GM18511 (cell line): ENCODE measurements at regions not wholly inside any gene's neighbourhood (a gene's known extent, or its start where the extent isn't known, plus 50 kb on each side); places are given as distances from the start of the nearest gene placed in this dataset.
"Not testable (repeated sequence)": the region's sequence is repeated elsewhere in the genome, so short reads cannot be mapped to it uniquely, and the experiment has no call there.

Experiments used
- ATAC-seq: cut with Tn5 transposase; IDR thresholded peaks from one replicate; pipeline ENCODE4 v1.9.1; 2021; ENCODE audit warnings: mild to moderate bottlenecking, moderate library complexity; ENCODE audit not compliant: unreplicated experiment

DNA sequence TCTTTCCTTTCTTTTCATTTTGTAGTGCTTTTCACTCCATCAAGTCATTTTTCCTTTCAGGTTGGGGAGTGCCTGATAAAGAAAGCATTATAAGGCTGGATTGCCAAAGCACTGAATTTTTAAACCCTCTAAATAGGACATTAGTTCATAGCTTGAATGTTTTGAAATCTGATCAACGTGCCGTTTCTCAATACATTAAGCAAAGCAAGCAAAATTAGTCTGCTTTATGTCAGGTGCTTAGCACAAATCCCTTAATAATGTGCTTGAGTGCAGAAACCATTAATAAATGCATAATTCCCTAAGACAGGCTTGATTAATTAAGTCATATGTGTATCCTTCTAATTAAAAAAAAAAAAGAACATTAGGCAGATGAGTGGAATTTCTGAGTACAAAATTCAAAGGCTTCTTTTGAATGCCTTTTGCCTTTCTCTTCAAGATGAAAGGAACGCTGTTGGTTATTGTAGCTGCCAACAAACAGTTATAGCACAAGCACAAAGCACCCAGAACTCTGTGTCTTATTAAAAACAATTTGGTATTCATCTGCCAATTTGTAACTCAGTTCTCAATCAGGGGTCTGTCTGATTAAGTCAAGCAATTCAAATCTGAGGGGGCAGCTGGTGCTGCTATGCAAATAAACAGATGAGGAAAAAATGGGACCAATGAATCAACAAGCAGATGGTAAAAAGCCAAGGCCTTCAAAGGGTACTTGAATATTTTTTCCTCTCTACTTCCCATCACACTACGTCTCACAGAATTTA, 233.7 kb downstream of the TLE1 start:
- ATAC-seq: no peak

DNA sequence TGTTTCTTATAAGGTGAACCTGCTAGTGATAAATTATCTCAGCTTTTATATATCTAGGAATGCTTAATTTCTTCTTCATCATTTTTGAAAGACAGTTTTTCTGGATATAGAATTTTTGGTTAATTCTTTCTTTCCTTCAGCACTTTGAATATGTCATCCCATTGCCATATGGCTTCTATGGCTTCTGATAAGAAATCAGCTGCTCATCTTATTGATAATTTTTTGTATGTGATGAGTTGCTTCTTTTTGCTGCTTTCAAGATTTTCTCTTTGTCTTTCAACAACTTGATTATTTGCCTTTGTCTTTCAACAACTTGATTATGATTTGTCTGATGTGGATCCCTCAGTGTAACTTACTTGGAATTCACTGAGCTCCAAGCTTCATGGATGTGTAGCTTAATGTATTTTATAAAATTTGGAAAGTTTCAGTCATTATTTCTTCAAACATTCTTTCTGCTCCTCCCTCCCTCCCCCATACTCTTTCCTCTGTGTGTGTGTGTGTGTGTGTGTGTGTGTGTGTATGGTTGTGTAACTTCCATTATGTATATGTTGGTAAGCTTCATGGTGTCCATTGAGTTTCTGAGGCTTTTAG, 243.9 kb downstream of the TLE1 start:
- ATAC-seq: no peak

DNA sequence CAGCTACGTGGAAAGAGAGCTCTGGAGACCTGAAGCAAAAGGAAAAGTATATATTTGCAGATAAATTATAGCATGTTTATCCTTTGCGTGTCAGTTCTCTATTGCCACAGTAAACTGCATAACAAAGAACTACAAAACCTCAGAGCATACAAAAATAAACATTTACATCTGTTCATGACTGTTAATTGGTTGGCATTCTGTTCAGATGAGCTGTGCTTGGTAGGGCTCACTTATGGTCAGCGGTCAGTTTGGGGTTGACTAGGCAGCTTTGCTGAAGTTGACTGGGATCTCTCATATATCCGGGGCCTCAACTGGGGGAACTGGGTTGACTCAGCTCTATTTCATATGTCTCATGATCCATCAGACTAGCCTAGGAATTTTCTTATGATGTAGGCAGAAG, 257.7 kb downstream of the TLE1 start:
- ATAC-seq: no peak

DNA sequence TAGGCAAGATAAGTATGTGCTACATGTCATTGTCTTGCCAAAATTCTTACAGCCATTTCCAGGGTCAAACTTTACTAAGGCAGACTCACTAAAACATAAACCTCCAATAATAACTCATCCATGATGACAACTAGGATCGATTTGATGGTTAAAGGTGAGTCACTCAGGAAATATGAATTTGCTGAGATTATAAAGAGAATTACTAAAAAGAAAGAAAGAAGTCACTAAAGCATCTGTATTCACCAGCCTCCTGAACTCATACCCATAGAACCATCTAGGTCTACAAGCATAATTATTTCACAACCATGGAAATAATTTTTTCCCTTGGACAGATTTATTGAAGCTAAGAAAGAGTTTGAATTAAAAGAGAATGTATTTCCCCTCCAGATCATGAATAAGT, 258.6 kb downstream of the TLE1 start:
- ATAC-seq: no peak

DNA sequence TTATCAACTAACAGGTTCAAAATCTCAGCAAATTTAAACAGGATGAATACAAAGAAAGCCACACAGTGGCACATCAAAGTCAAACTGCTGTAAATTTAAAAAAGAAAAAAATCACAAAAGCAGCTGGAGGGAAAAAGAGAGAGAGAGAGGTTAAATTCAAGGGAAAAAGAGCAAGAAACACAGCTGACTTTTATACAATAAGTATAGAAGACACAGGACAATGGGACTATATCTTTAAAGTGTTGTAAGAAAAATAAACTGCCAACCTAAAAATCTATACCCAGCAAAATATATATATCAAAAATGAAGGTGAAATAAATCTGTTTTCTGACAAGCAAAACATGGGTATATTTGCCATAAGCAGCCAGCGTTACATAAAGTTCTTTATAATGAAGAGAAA, 261.5 kb downstream of the TLE1 start:
- no peak for ATAC-seq

DNA sequence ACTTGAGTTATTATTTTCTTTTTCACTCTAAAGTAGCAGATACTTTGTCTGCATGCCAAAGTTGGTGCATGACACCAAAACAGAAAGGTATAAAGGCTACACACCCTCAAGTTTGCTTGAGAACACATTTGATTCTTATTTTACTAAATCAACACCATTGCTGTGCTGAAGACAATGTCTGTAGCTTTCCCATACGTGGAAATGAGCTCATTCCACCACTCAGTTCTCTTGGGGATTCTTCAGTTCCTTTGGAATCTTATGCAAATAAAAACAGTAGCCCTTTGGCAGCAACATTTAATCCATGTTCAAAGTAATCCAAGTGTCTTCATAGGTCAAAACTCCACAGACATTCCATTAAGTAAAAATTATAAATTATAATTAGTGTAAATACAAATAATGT, 264.9 kb downstream of the TLE1 start:
- no peak for ATAC-seq

DNA sequence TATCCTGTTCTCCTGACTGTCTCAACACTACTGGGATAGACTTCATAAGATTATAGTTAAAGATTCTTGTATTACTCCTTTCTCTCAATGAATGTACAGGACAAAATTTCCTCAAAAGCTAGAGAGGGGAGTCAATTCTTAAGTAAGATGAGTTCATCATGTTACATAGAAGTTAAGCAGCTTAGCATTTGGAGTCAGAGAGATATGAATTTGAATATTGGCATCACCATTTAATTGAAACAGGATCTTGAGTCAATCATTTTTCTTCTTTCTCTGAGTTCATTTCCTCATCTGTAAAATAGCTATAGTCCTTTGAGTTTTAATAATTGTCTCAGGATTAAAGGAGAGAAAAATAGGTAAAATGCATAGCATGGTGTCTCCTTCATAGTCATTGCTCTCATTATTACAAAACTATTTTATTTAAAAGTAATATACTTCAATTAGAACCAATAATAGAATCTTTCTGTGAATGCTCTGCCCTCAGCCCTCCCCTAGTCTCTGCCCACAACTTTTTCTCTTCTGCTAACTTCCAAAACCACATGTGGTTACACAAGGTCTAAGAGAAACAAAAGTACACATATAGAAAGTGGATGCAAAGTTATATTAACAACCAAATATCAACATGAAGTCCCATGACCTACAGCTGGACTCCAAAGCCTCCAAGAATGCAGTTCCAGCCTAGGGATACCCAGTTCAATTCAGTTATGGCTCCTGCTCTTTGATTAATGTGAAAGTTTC, 265.6 kb downstream of the TLE1 start:
- no peak for ATAC-seq

DNA sequence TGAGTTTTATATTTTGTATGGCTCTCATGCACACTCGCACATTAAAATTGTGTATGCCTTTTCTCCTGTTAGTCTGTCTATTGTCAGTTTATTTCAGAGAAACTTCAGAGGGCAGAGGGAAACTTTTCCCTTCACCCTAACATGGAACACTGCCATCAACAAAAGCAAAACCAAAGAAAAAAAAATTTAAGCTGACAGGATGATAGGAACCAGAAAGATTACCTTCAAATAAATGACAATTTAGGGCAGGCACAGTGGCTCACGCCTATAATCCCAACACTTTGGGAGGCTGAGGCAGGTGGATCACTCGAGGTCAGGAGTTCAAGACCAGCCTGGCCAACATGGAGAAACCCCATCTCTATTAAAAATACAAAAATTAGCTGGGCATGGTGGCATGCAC, 268.3 kb downstream of the TLE1 start:
- ATAC-seq: not testable (repeated sequence)

DNA sequence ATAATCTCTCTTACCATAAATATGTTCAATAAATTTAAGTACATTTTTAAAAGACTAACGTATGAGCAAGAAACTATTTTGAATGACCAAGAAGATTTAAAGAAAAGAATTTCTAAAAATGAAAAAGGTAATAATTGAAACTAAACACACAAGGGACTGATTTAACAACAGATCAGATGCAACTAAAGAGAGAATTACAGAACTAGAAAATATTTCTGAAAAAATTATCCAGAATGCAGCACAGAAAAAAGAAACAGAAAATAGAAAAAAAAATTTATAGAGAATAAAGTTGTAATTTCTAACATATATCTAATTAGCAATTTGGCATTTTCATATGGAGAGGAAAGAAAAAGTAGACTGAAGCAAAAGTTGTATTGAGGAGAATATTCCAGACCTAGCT, 269.3 kb downstream of the TLE1 start:
- no peak for ATAC-seq

DNA sequence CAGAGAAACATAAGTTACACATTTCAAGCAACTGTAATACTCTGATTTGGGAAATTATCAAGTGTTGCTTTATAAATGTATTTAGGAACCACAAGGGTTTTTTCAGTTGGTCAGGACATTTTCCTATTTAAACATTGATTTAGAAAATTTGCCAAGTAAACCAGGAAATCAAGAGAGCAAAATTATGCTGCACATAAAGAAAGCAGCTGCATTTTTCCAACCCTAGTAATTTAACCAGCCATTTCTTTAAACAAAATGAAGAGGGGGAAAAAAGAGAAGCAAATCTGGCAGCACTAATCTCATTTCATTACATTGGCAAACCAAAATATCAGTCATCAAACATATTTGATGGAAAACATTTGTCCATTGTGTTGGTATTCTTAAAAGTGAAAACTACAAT, 271.4 kb downstream of the TLE1 start:
- no peak for ATAC-seq

DNA sequence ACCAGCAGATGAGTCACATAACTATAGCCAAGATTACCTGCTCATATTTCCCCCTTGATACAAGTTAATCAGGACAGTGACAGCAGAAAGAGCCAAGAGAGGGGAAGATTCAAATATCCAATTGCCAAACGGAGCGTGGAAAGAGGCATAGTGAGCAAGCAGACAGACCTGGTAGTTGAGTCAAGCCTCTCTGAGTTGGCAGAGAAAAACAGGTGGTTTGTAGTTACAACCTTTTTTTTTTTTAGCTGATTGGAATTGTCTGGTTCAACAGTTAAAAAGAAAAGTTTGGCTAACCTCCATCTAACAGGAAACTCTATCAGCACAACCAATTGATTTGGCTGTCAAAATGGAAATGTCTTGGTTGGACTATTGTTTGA, 272.1 kb downstream of the TLE1 start:
- ATAC-seq: no peak

DNA sequence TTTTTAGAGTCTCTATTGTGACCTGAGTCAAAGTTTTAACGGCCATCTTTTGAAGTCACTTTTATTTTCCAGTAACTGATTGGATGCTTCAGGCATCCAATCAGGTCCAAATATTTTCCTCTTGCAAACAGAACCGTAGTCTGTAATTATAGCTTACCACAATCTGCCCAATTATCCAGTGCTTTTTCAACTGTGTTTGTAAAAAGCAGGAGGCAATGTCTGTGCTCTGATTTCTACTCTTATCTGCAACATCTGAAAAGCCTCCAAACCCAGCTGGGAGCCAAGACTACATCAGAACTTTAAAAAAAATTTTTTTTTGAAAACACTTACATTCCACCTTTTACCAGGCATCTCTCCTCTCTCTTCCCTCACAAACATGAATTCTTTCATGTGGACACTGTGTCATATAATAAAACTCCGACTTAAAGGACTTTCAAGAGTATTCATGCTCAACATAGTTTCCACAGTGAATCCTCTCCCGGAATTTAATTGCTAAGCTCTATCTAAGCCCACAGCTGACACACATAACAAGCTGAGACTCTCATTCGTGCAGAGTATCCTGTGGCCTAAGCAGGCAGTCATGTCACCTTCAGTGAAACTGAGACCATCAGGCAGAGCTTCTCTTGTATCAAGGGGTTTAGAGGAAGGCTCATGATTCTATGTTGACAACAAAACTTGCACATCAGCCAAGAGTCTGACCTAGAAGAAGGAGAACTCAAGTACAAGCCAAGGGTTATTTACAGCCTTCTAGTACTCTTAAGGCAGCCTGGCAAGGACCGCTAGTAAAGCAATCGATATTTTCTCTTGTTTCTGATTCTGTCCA, 272.7 kb downstream of the TLE1 start:
- no peak for ATAC-seq

DNA sequence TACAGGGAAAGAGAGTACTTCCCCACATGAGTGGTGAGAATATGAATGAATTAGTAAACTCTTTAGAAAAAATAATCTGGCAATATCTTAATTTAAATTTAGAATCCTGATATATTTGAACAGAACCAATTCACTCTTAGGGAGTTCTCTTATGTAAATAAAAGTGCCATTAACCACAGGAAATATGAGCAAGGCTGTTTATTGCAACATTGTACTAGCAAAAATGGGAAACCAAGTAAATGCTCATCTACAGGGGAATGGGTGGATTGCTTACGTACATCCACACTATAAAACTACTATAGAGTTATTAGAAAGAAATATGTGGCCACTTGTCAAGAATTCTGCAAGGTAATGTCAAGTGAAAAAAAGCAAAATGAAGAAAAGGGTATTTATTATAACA, 274.5 kb downstream of the TLE1 start:
- no peak for ATAC-seq

DNA sequence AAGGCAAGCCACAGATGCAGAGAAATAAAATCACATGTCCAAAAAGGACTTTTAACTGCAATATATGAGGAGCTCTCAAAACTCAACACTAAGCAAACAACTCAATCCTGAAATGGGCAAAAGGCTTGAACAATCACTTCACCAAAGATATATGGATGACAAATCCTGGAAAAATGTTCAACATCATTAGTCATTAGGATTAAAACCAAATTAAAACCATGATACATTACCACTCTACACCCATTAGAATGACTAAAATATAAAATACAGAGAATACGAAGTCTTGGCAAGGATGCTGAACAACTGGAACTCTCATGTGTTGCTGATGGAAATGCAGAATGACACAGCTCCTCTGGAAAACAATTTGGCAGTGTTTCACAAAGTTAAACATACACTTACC, 277.4 kb downstream of the TLE1 start:
- no peak for ATAC-seq

DNA sequence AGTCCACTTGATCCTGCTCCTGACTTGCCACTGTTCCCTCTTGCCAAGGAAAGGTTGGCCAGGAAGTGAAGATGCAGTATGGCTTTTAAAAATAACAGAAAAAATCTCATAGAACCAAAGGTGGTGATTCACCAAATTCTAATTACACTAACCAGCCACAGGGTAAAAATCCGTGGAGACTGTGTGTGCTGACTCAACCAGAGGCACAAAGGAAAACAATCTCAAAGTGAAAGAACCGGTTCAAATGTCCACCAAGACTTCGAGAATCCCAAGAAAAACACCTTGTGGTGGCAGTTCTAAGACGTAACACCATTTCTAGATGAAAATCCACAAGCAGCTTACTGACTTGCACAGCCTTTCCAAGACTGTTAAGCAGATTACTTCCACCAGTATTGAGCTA, 279.1 kb downstream of the TLE1 start:
- no peak for ATAC-seq

DNA sequence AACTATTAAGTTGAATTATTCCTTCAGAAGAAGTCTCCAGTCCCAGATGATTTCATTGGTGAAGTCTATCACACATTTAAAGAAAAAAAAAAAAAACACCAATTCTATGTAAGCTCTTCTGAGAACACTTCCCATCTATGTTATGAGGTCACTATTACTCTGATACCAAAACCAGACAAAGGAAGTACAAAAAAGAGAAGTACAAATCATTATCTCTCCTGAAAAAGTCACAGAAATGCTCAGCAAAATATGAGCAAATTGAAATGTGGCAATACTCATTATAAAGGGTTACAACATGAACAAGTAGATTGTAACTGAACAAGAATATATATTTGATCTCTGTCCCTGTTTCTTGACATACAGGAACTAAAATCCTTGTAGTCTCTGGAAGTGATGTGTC, 280.4 kb downstream of the TLE1 start:
- ATAC-seq: no peak

DNA sequence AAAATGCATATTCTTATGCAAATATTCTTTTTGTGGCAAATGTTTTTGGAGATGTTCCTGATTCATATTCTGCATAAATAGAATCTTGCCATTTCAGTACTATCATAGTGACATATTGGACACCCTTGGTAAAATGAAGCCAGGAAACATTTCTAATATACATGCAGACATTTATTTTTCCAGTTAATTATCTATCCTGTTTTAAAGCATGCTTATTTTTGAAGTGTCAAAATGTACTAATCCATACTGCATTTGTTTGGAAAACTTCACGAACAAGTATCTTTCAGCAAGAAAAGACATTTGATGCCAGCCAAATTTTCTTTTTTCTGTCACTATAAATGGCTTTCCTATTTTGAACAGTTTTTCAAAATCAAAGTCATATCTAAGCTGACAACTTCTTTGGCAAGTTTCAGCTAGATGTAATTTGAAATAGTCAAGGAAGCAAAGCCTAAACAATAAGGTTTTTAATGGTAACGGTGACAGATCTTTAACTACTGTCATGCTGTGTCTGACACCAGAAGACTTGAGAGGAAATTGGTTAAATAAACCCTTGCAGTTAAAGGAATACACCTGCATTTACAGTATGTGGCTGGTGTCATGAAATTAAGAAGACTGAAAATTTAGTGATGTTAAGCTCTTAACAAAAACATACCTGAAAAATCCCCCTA, 284.3 kb downstream of the TLE1 start:
- no peak for ATAC-seq

DNA sequence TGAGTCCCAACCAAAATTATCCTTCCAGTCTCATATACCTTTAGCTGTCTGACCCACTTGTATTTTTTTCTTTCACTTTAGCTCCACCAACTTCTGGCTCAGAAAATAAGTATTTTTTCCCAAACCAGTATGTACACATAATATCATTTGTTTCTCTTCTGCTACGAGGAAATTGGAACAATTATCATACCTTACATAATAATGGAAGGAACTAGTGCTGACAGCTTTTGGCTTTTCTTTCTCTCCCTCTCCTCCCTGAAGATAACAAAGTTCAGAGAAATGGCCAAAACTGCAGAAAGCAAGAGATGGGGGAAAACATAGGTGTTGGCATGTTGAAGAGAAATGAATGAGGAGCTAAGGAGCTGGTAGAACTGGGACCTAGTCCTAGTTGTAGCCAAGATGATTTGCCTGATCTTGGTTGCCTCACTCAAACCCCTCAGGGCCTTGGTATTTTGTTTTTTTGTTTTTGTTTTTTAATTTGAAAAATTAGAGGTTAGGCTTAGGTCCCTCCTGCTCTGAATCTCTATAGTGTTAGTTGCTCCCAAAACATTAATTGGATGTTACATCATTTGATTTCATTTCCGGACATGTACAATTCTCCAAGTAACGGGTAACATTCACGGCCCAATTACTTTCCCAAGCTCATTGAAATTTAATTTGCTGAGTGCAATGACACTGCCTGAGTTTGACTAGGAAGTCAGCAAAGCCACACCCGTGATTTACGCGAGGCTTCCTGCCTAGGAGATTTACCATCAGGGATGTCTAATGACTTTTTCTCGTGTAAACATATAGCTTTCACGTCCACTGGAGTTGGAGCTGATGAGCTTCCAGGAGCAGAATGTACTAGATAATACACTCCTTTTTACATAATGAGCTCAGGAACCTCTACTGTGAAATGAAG, 291.6 kb downstream of the TLE1 start:
- ATAC-seq: no peak

DNA sequence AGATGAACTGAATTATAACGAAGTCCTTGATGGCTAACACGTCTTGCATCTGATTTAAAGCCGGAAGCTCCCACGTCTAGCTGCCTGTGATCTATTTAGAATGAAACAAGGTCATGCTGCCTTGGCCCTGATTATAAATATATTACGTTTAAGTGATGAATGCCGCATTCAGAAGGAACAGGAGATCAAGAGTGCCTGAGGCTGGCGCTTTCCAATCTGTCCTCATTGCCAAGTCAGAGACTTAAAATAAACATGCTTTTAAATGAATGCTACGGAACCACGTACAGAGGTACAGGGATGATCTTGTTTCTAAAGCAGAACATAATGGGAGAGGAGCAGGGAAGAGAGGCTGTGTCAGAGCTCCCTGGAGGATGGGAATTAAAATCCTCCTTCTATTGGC, 292.8 kb downstream of the TLE1 start:
- ATAC-seq: no peak

DNA sequence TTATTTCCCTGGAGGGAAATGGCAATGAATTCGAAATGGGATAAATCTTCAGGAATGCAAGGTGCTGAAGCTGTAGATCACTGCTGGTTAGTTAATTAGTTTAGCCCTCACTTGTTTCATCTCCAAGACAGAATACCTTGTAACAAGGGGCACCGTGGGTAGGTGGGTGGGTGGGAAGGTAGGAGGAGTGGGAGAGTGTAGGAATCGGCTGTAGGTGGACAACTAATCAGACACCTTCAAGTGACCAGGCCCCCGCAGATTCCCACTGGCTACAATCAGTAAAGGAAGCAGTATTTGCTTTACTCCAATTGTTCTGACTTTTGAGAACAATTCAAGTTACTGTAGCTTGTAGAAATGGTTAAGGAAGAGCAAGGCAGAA, 293.7 kb downstream of the TLE1 start:
- no peak for ATAC-seq
